Activated CD4-positive, alpha-beta T cell treated with anti-CD3 and anti-CD28 coated beads, Interleukin-2, amount 50 U/mL, for 16 hours (primary cell): ENCODE measurements at regions not wholly inside any gene's neighbourhood (a gene's known extent, or its start where the extent isn't known, plus 50 kb on each side); places are given as distances from the start of the nearest gene placed in this dataset.
A peak's percentile ranks its signal among the peaks of the same experiment; 100 is the strongest.
"Not testable (repeated sequence)": the region's sequence is repeated elsewhere in the genome, so short reads cannot be mapped to it uniquely, and the experiment has no call there.

ENCODE experiments used
- DNase-seq: peaks from one replicate; pipeline ENCODE4 v3.0.0-alpha.2; 2020

DNA sequence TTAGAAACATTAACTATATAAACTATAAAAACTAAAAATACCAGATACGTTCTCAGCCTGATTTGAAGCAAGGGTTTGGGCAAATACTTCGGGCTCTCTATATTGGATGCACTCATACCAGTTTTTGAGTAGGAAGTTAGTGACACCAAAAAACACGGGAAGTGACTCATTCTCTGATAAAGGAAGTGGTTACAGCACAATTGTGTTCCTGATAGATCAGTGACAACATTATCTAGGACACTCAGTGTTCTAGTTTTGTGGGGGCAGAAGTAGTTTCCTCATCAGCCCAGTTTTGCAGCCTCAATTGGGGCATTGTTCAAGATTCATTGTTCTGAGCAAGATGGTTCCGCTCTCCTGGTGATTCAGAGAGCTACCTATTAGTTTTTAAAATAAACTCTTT, 469.6 kb upstream of the DPPA4 start:
- peak; percentile 88 for DNase-seq

DNA sequence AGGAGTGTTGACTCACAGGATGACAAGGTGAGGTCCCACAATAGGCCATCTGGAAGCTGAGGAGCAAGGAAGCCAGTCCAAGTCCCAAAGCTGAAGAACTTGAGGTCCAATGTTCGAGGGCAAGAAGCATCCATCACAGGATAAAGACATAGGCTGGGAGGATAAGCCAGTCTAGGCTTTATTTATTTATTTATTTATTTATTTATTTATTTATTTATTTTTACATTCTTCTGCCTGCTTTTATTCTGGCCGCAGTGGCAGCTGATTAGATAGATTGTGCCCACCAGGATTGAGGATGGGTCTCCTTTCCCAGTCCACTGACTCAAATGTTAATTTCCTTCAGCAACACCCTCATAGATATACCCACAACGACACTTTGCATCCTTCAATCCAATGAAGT, 472.2 kb upstream of the DPPA4 start:
- no peak for DNase-seq

DNA sequence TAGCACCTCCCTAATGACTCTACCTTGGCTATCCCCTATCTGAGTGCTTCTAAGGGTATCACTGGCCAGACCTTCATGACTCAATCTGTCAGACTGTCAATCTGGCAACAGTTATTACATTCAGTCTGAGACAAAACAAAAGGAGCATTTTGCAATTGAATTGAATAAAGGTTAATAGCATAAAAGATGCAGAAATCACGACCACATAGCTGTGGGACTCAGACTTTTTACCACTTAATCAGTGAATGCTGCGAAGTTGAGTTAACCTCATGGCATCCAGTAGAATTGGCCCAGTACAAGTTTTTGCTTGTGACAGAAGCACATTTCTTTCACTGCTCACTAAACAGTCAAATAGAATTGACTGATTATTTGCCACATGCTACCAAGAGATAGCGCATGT, 480.7 kb upstream of the DPPA4 start:
- DNase-seq: no peak

GRCh38 chr3:109819734-109820133, 482.4 kb upstream of the DPPA4 start:
- no peak for DNase-seq

DNA sequence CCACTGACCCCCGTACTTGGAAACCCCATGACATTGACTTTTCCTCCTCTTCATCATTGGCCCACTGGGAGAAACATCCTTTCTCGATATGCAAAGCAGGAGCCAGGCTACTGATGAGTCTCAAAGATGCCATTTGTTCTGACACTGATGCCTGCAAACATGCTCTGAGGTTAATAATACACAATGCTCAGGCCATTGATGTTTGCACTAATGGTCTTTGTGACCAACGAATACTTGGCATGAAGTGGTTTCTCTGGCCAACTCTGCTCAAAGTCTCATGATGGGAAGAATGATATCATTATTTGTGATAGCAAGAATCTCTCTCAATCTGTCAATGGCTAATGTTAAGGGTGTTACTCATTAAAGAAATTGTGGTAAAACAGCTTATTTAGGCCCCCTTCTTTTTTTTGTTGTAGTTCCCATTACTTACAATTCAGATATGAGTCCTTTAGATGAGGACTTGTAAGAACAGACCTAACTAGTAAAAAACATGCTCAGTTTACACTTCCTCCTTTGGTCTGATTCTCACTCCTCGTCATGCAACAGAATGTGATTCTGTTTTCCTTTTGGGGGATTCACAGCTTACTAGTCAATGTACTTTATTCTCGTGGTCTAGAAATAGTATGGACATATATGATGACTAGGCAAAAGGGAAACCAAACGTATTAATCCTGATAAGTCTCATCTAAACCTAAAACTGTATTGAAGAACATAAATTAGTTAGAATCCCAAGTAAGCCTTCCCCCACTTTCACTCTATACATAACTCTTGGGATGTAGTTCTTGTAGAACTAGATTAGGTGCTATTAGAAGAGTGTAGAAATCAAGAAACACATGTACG, 488.8 kb upstream of the DPPA4 start:
- DNase-seq: no peak

GRCh38 chr3:109831403-109831802, 494.1 kb upstream of the DPPA4 start:
- no peak for DNase-seq

- no peak for DNase-seq
These were observed 498.6 kb upstream of the DPPA4 start for GRCh38 chr3:109835958-109836357.

DNA sequence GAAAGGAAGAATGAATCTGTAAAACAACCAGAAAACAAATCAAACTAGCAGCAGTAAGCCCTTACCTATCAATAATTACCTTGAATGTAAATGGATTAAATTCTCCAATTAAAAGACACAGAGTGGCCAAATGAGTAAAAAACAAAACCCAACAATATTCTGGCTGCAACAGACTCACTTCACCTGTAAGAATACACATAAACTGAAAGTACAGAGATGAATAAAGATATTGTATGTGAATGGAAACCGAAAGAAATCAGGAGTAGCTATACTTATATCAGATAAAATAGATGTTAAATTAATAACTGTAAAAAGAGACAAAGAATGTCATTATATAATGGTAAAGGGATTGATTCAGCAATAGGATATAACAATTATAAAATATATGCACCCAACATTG, 514.5 kb upstream of the DPPA4 start:
- DNase-seq: peak; percentile 51

GRCh38 chr3:109852283-109852682, 514.9 kb upstream of the DPPA4 start:
- DNase-seq: peak; percentile 40

GRCh38 chr3:109853077-109853731, 515.9 kb upstream of the DPPA4 start:
- DNase-seq: no peak

DNA sequence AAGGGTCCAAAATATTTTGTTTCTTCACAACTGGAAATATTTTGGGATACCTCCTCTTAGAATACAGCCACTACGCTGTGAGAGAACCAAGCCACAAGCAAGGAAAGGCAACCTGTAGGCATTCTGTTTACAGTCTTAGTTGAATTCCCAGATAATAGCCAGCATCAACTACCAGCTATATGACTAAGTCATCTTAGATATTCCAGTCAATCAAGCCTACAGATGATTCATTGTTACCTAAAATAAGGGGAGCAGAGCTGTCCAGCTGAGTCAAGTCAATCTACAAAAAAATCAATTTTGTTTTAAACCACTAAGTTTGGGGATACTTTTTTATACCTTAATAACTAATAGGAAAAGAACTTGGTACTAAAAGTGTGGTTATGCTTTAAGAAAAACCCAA, 526.4 kb upstream of the DPPA4 start:
- DNase-seq: no peak

- DNase-seq: no peak
These were observed 527.1 kb upstream of the DPPA4 start for GRCh38 chr3:109864452-109864851.

DNA sequence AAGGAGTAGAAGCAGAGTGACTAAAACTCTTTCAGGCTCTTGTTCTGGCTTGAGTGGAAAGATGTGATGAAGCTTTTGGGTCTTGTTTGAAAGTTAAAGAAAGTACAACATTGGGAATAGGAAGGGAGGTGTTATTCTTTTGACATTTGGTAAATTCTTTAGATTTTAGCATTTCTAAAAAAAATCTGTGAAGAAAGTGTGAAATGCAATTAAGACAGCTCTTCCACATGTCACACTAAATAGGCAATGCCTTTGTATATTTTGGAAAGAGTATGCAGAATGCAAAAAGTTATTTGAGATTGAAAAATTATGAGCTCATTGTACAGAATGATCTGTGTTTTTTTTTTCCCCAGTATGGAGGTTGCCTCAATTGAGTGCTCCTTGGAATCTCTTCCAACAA, 532.2 kb upstream of the DPPA4 start:
- no peak for DNase-seq

DNA sequence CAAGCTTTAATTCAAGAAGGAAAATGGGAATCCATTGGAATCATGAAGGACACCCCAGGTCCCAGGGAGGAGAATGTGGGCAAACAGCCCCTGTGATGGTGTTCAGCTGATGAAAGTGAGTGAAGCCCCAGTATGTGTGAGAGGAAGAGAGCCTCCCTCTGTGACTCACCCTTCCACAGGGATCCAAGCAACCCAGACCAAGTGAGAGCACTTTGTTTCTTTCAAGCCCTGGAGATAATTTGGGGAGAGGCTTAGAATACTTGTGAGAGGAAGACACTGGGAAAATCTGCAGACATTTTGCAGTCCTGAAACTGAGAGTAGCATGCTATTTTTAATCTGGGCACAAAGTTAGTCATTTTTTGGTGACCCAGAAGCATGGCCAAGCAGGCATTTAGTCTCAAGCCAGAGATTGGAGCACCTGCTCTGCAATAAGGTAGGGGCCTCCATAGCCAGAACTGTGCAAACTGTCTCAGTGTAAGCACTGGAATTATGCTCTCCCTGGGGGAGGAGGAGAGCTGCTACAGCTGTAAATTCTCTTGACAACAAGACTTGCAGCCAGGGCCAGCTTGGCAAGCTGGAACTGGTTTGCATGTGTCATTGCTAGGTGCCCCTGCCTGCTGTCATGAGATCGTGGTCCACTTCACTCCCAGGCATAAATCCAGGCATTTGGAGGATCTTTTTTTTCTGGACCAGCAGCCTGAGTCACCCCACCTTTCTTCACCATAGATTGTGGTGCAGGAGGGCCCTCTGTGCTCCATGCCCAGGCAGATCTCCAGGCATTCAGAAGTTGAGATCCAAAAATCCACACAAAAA, 537.8 kb upstream of the DPPA4 start:
- DNase-seq: no peak

DNA sequence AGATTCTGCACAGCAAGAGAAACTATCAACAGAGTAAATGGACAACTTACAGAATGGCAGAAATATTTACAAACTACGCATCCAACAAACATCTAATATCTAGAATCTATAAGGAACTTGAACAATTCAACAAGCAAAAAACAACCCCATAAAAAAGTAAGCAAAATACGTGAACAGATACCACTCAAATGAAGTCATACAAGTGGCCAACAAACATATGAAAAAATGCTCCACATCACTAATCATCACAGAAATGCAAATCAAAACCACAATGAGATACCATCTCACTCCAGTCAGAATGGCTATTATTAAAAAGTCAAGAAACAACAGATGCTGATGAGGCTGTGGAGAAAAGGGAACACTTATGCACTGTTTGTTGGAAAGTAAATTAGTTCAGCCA, 540.3 kb upstream of the DPPA4 start:
- not testable (repeated sequence) for DNase-seq

GRCh38 chr3:109882144-109882543, 544.8 kb upstream of the DPPA4 start:
- no peak for DNase-seq

- DNase-seq: no peak
These were observed 549.9 kb upstream of the DPPA4 start for GRCh38 chr3:109887293-109887692.

DNA sequence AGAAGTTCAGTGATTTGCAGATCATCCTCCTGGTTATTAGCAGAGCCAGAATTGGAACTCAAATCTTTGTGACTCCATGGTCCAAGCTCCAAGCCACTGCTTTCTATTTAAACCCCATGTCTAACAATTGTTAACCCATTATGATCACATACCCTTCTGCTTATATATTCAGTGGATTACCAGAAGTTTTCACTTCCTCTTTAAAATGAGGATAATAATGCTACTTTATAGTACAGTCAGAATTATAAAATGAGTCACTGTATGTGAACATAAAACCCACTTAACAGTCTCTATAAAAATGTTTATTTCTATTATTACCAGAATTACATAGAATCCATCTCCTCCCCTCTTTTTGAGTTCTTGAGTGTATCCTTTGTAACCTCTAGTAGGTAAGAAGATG, 550.7 kb upstream of the DPPA4 start:
- DNase-seq: no peak

DNA sequence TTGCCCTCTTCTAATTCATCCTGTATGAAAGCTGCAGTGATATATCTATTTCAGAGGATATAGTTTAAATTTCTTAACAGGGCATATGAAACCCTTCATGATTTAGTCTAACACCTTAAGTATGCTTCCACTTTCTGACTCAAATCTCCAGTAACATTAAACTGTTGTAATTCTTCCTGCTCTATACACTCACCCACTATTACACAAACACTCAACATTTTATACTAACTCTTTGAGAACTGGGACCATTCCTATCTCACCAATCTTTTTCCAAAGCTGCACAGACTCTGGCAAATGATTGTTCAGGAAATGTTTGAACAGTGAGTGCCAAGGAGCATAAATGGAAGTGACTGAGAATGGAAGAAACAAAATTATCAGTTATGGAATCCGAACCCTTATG, 560.4 kb upstream of the DPPA4 start:
- no peak for DNase-seq

- DNase-seq: no peak
These were observed 562.6 kb upstream of the DPPA4 start for GRCh38 chr3:109899925-109900324.

DNA sequence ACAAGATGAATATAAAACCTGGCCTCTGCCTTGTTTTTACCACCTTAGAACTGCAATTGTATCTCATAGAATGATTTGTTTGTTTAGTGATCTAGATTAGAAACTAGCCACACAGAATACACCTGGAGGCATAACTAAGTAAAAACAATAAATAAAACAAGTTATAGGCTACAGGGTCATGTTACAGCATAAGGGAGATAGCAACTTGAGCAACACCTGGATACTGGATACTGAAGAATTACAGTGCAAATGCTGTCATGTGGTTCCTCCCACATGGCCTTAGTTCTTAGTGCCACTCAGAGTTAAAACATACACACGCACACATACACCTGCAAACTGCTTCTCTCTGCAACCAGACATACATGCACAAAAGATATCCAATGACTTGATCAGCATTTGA, 563.4 kb upstream of the DPPA4 start:
- no peak for DNase-seq

GRCh38 chr3:109902549-109902948, 565.2 kb upstream of the DPPA4 start:
- no peak for DNase-seq

GRCh38 chr3:109903100-109903499, 565.8 kb upstream of the DPPA4 start:
- DNase-seq: no peak

- no peak for DNase-seq
These were observed 573.4 kb upstream of the DPPA4 start for GRCh38 chr3:109910772-109911171.
